ENCODE measurements at regions not wholly inside any gene's neighbourhood (a gene's known extent, or its start where the extent isn't known, plus 50 kb on each side); places are given as distances from the start of the nearest gene placed in this dataset.
"Not testable (repeated sequence)": the region's sequence is repeated elsewhere in the genome, so short reads cannot be mapped to it uniquely, and the experiment has no call there.

DNA sequence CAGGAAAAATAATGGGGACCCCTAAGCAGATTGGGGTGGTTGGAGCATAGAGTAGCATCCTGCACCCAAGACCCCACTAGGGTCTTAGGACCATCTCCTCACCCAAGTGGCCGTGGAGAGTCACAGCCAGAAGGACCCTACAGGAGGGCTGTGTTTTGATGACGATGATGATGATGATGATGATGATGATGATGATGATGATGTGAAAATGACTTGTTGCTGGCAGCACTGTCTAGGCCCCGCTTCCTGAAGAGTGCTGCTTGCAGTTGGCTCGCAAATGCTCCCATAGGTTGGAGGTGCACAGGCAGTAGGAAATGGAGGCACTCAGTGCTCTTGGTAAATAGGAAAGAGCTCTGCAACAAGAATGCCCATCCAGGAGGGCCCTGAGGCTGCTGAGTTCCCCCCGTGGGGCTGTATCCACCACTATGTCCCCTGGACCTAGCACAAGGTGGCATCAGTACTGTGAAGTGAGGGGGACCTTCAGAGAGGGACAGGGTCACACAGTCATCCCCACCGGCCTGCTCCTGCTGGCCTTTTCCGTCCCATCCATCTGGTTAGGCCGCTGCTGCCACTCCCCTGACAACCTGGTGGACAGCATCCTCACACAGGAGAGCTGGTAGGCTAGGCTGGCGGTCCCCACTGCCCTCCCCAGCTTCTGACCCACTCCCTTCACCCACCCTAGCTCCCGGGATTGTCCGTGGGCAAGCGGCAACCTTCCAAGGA is 139.6 kb downstream of the FOXD2 start:
- DNase-seq = no peak

DNA sequence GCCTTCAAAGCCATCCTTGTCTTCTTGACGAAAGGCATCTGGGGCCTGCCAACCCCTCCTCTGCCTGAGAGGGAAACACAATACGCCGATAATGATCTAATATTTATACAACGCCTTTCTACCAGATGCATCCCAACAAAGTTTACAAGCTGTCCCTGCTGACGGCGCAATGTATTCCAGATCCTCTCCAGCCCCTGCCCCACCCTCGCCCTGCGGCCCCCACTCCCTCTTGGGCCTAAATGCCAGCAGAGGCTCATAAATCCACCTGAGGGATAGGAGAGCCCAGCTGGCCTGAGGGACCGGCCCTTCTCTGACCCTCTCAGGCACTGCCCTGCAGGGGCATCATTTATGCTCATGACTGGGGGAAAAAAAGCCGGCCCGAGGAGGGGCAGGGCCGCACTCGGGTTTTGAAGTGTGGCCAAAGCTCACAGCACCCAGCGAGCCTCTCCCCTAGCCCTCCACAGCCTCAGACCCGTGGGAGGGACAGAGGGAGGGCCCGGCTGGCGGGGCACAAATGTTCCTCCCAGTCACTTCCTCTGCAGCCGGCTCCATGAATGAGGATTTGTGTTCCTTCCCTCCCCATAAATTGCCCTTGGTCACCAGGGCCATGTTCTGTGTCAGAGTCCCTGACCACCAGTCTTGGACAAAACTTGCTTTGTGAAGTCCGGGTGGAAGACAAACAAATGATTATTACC is 140.3 kb downstream of the FOXD2 start:
- no peak for DNase-seq

DNA sequence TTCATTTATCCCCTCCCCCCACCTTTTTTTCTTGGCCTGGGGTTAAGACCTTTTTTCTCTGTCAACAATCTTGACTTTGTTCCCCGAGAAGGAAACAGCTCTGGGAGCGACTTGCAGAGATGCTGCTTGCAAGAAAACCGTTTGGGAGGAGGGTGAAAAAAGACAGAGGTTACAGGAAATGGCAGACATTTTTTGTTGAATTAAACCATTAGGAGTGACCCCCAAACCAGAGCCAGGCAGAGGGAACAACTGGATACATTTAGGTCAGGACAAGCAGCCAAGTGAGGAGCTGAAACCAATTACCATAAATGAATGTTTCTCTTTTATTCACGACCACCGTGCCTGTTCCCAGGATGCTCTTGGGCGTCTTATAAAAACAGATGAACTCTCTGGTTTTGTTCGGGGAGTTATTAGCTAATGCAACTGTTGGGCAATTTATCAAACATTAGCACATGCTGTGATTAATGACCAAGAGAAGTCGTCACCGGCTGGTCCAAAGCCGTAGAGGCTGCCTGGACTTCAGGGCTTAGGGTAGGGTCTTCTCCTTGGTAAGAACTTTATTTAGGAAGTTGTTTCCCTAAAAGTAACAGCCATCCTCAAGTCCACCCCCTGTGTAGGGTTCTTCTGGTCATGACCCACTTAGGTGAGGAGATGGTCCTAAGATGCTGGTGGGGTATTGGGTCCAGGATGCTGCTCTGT is 141.0 kb downstream of the FOXD2 start:
- DNase-seq = no peak

DNA sequence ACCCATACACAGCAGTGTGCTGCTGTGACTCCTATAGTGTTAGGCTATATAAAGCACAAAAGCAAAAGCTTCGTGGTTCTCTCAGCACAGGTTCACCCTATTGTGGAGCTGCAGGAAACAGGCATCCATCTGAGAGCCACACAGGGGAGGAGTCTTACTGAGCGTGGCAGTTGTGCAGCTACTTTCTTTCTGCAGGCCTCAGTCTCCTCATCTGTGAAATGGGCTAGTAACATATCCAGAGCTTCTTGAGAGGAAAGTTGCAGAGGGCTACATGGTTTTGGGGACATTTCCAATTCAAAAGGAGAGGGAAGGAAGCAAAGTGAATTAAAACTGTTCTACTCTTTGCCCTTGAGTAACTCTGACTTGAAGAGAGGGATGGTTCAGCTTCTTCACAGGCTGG is 142.0 kb downstream of the FOXD2 start:
- no peak for DNase-seq

DNA sequence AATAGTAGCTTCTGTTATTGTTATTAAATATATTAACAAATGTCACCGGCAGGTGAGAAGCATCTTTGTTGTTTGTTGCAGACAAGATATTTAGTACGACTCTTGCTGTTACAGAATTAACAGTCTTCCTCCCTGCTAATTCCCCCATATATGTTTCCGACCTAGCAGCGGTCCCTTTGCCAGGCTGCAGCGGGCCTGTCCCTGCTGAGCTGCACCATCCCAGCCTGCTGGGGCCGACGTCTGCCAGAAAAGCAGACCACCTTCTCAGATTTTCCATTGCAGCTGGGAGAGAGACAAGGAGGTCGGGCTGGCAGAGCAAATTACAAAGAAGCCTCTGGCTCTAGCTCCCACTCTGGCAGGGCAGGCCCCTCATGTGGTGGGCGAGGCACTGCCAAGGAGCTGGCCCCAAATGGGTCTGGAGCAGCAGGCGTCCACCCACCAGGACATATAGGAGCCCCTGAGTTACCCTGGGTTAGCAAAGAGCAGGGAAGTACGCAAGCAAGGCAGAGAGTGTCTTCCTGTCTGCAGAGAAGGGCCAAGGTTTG is 142.7 kb downstream of the FOXD2 start:
- DNase-seq = no peak

DNA sequence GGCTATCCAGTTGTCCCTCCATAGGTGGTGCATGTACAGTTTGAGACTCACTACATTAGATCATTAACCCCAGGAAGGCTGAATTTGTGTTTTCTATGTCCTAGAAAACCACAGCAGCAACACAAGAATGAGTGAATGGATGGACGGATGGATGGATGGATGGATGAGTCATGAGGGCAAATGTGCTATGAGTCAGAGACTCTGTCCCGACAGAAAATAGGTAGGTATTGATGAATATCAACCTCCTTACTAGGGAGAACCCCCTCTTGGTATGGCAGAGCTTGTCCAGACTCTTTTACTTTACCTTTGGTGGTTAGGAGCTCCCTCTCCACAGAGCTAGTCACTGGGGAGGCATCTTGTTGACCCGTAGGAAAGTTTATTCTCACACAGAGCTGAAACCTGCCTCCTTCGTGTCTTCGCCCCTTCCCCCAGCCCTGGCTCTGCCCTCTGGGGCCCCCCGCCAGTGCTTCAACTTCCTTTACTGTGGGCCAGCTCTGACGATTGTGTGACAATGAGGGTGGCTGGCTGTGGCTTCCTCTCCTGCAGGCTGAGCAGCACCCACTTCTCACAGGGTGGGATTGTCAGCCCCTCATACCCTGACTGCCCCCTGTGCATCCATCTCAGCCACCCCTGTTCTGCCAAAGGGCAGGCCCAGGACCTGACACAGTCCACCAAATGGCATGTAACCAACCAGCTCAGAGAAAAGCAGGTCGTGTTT is 145.2 kb downstream of the FOXD2 start:
- no peak for DNase-seq

DNA sequence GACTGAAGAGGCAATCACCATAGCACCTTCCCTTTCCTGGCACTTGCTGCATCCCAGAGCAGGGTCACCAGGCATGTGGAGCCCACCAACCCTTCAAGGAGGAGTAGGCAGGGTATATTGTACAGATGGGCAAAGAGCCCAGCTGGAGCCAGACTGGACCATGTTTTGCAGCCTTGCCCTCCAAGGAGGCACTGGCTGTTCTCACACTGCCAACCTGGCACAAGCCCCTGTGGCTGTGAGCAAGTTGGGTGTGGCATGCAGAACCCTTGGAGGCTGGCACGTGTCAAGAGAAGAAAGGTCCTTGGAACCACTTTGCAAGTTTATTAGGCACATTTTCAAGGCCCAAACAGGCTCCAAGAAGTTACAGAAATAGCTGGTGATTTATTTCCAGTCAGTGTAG is 146.4 kb downstream of the FOXD2 start:
- DNase-seq = no peak

DNA sequence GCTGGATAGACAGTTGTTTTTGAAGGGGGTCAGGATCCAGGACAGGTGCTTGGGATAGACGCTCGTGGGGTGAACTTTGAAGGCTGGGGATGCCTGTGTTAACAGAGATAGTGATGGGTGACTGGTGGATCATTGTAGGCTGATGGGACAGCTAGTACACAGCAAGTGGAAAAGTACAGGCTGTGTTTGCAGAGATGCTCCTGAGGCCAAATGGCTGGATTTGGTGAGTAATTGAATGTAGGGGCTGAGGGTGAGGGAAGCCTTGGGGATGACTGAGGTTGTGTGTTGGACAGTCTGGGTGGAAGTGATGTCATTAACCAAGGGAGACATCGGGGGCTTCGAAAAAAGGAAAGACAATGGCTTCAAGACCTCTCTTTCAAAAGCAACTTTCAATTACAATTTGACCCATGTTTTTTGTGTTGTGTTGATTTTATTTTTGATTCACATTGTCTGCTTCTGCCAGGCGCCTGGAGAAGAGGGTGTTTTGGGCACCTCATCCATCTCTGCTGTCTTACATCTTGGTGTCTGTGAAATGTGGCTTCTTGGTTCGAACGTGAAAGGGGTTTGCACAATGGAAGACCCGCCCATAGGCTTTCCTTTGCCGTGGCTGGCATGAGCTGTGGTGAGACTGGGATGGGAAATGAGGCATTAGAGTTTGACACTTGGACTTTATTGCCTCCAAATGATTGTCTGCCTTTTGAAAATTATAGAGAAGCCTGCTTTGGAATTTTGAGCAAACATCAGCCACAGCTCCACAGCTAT is 147.5 kb downstream of the FOXD2 start:
- DNase-seq = no peak

DNA sequence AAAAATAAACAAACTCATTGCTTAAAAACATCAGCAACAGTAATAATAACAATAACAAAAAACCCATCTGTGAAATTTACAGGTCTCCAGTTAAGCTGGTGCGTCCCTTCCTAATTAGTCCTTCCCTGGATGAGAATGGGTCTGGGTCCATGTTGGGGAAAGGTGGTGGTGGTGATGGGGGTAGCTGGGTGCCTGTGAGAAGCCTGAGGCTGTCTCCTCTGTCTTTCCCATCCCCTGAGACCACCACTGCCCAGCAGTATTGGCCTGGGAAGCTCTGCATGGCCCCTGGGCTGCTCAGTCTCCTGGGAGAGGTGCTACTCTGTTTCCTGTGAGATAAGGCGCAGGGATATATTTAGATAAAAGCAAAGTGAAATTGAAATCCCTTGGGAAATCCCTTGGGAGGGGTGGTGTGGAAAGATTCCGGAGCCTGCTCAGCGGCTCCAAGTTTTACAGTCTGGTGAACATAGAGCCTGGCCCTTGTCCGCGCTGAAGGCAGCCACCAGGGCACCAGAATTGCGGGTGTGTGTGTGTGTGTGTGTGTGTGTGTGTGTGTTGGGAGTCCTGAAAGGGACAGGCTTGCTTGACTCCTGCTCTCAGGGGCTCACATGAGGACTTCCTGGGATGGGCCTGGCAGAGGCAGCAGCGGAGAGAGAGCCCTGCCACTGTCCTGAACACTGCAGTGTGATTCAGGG is 150.2 kb downstream of the FOXD2 start:
- DNase-seq = no peak

DNA sequence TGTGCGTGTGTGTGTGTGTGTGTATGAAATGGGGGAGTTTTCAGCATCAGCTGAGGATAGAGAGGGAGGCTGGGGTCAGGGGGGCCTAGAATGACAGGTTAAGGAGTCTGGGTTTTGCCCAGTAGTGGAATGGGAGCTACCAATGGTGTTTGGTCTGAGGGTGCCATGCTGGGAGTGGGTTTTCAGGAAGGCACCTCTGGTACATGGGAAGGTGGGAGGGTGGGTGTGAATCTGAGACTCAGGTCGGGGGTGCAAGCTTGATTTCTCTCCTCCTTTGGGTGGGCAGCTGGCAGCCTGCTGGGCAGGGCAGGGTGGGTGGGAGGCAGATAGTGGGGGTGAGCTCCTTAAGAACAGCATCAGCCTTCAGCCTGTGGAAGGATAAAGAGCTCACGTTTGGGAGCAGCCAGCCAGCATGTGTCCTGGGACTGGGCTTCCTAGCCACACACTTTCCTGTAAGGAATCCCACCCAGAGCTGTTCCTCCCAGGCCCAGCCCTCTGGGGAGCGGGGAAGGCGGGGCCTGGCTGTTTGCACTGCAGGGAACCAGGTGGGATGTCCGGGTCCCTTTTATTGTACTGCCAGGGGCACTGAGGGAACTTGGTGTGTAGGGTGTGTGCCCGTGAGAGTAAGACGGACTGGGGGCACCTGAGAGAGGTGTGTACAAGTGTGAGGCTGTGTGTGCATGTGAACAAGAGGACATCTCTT is 152.8 kb downstream of the FOXD2 start:
- DNase-seq = no peak

DNA sequence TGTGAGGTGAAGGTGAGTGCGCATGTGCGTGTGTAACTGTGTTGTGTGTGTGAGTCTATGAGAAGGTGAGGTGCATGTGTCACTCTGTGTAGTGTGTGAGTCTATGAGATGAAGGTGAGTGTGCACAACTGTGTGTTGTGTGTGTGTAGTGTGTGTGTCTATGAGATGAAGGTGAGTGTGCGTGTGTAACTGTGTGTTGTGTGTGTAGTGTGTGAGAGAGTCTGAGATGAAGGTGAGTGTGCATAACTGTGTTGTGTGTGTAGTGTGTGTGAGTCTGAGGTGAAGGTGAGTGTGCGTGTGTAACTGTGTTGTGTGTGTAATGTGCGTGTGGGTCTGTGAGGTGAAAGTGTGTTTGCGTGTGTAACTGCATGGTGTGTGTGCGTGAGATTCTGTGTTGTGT is 154.0 kb downstream of the FOXD2 start:
- DNase-seq = no peak

DNA sequence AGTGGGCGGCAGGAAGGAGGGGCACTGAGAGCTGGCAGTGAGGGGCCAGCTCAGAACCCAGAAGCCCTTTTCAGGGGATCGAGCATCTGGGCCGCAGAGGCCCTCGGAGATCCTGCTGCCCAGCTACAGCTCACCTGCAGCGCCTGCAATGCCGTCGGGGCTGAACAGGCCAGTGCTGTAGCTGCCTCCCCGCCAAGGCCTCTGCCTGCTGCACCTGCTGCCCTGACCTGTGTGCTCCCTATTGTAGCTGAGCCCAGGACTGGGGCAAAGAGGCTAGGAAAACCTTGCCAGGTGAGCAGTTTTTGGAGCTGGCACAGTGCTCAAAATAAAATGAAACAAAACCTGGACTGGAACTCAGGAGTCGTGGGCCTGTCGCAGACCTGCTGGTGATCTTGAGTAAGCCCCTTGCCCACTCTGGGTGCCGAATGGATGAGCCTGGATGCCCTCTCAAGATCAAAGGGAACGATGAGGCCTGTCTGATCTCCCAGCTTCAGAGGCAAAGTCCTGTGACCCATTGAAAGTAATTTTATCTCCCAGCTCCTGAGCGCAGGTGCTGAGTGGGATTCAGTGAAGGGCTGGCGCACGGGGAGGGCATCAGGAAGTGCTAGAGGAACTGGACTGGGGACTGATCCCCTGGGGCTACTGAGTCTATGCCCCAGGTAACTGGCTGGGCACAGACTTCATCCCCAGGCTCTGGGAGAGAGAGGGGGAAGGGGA is 154.6 kb downstream of the FOXD2 start:
- DNase-seq = no peak

DNA sequence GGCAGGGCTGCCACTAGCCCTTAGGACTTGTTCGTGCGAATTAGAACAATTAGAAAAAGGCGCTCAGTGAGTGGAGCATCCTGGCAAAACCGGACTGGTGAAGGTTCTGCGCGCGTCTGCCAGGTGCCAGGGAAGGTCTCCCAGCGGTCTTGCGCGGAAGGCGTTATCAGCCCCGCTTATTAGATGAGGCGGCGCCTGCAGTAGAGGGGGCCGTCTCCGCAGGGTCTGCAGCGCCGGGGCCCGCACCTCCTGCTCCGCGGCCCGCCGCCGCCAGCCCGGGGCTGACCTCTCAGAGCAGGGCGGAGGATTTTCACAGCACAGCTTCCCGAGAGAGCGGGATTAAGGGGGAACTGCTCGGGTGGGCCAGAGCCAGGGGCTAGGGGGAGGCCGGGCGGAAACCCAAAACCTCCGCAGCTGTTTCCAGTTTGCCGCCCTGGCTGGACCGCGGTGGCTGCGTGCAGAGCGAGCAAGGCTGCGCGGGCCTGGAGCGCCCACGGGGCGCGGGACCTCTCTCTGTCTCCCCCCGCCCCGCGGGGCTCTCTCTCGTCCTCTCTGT is 155.2 kb downstream of the FOXD2 start:
- no peak for DNase-seq

DNA sequence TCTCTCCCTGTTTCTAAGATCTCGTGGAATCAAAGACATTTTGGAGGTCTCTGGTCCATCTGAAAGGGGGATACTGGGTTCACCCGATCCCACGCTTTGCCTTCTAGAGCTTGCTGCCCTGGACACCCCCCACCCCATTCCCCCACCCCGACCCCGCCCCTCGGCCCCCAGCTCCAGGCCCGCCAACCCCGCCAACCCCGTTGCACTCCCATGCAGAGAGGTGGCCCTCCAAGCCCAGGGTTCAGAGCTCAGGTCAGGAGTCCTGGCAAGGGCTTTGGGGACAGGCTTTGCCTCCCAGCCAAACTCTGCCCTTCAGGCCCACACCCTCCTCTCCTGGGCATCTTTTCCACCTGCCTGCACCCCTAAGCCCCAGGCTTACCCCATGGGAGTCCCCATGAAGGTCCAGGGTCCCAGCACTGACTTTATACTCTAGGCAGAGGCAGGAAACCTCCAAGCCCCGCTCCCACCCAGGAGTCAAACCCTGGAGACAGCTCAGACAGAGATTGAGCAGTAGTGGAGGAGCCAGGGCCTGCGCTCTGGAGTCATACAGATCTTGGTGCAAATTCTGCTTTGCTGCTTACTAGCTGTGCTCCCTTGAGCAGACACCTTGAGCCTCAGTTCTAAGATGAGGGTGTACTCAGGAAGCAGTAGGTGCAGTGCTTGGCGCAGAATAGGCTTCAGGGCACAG is 155.9 kb downstream of the FOXD2 start:
- DNase-seq = no peak

DNA sequence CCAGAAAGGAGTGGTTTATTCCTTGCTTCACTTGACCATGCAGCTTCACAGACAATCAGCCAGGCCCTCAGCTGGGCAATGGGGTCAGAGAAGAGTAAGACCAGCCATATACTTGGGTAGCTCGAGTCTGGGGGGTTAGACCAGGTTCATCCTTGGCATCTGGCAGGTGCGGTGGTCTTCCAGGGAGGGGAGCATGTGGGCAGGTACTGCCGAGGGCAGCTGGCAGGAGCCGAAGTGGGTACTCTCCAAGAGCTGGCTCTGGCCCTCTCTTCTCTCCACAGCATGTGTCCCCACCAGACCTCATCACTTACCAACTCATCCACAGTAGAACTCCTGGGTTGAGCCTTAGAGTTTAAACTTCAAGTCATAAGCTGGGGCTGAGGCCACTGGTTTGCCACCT is 156.8 kb downstream of the FOXD2 start:
- no peak for DNase-seq

DNA sequence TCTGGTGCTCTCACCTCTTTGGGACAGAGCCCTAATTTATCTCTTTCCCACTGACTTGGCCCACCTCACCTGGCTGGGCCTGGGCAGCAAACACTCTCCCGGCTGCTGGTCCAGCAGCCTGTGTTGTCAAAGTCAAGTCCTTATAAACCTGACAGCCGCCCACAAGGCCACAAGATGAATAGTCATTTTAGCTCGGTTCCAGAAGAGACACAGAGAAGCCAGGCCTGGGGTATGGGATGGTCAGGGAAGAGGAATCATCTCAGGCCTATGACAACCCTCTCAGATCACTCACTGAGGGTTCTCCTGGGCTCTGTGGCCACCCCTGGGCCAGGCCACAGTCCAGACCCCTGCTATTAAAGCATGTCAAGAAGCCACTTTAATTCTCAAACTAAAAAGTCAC is 158.5 kb downstream of the FOXD2 start:
- no peak for DNase-seq

DNA sequence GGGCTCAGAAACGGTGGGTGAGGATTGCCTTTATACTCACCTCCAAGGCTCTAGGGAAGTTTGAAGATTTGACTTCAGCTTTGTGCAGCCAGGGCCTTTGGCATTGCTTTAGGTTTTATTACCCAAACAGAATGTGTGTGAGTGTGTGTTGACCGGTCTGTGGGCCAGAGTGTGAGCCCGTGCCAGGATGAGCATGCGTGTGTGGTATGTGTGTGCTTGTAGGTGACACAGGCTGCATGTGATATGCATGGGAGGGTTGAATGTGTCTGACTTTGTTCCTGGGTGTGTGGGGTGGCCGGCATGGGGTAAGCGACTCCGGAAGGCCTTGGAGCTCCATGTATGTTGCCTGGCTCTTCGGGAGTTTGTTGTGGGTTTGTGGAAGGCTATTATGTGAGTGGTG is 160.5 kb downstream of the FOXD2 start:
- no peak for DNase-seq

DNA sequence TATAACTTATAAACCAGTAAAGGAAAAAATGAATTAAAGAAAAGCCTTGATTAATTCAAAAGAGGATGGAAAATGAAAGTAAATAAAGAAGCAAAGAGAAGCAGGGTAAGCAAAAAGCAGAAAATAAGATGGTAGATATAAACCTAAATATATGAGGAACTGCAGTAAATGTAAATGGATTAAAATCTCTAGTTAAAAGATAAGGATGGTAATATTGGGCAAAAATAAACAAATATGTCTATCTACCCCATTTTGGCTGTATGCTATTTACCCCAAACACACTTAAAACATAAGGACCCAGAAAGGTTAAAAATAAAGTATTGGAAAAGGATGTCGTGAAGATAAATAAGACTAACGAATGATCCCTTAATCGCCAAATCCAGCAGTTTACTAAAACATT is 161.9 kb downstream of the FOXD2 start:
- DNase-seq = no peak

DNA sequence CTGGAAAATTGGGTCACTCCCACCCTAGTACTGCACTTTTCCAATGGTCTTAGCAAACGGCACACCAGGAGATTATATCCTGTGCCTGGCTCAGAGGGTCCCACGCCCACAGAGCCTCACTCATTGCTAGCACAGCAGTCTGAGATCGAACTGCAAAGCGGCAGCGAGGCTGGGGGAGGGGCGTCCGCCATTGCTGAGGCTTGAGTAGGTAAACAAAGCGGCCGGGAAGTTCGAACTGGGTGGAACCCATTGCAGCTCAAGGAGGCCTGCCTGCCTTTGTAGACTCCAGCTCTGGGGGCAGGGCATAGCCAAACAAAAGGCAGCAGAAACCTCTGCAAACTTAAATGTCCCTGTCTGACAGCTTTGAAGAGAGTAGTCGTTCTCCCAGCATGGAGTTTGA is 164.6 kb downstream of the FOXD2 start:
- not testable (repeated sequence) for DNase-seq

DNA sequence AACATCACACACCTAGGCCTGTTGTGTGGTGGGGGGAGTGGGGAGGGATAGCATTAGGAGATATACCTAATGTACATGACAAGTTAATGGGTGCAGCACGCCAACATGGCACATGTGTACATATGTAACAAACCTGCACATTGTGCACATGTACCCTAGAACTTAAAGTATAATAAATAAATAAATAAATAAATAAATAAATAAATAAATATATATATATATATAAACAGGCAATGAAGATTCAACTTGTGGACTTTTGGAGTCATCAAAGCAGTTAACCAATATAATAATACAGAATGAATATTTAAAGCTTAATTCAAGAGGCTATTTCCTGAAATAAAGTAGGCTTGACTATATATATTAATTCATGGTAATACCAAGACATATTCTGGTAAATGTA is 167.0 kb downstream of the FOXD2 start:
- DNase-seq = not testable (repeated sequence)

All from activated CD4-positive, alpha-beta T cell treated with anti-CD3 and anti-CD28 coated beads for 1 hour (primary cell).